SU-DHL-6 (cell line): ENCODE measurements at regions not wholly inside any gene's neighbourhood (a gene's known extent, or its start where the extent isn't known, plus 50 kb on each side); places are given as distances from the start of the nearest gene placed in this dataset.

Experiments used
- H2AFZ ChIP-seq: fragments of 200-600 bp; sonication (generic); 2 replicates; pipeline ENCODE4 v1.6.1; 2014; ENCODE audit warnings: low read depth, mild to moderate bottlenecking, moderate library complexity, mixed read lengths, antibody characterized with exemption, low read length; ENCODE audit not compliant: severe bottlenecking
- H3F3A ChIP-seq: fragments of 200-600 bp; shearing (Covaris generic); 2 replicates; pipeline ENCODE4 v1.6.0; 2016; ENCODE audit warnings: antibody characterized with exemption, mild to moderate bottlenecking; ENCODE audit not compliant: insufficient read depth
- H3K27ac ChIP-seq: fragments of 200-600 bp; sonication (generic); 2 replicates; pipeline ENCODE4 v1.5.1; 2016; ENCODE audit warnings: low read depth, mild to moderate bottlenecking, low read length, moderate library complexity, mixed read lengths
- H3K27me3 ChIP-seq: fragments of 200-600 bp; sonication (generic), shearing (Covaris generic); 2 replicates; pipeline ENCODE4 v1.6.0; 2014; ENCODE audit warnings: mild to moderate bottlenecking, low read length
- H3K36me3 ChIP-seq: fragments of 200-600 bp; sonication (generic); 2 replicates; pipeline ENCODE4 v1.6.1; 2014; ENCODE audit warnings: mild to moderate bottlenecking, low read length, mixed read lengths
- H3K4me2 ChIP-seq: fragments of 300-600, 200-600 bp; shearing (Covaris generic), sonication (generic); 2 replicates; pipeline ENCODE4 v1.6.0; 2014; ENCODE audit warnings: low read length, low read depth, mild to moderate bottlenecking; ENCODE audit not compliant: poor library complexity, severe bottlenecking
- H3K4me3 ChIP-seq: fragments of 200-600 bp; sonication (generic); 2 replicates; pipeline ENCODE4 v1.5.1; 2014; ENCODE audit warnings: antibody characterized with exemption, low read length, mild to moderate bottlenecking, mixed read lengths; ENCODE audit not compliant: insufficient read depth, poor library complexity, severe bottlenecking
- H3K79me2 ChIP-seq: fragments of 200-600 bp; sonication (generic); 2 replicates; pipeline ENCODE4 v1.6.1; 2014; ENCODE audit warnings: mild to moderate bottlenecking, low read length, moderate library complexity; ENCODE audit not compliant: insufficient read depth
- H3K9ac ChIP-seq: fragments of 200-600 bp; sonication (generic); 2 replicates; pipeline ENCODE4 v1.7.0; 2014; ENCODE audit warnings: mild to moderate bottlenecking, low read length
- H3K9me2 ChIP-seq: fragments of 200-600 bp; sonication (generic); replicated peaks from 2 replicates; pipeline ENCODE4 v1.6.1; 2014; ENCODE audit warnings: low read length; ENCODE audit not compliant: insufficient read depth
- H3K9me3 ChIP-seq: fragments of 200-600 bp; sonication (generic); 2 replicates; pipeline ENCODE4 v1.6.1; 2014; ENCODE audit warnings: low read length, mixed read lengths; ENCODE audit not compliant: insufficient read depth
- H4K20me1 ChIP-seq: fragments of 200-600 bp; sonication (generic); 2 replicates; pipeline ENCODE4 v1.6.1; 2014; ENCODE audit warnings: low read depth, mild to moderate bottlenecking, antibody characterized with exemption, low read length, moderate library complexity, mixed read lengths
- CTCF ChIP-seq: fragments of 200-600 bp; sonication (generic); IDR thresholded peaks from one replicate; pipeline ENCODE4 v1.5.1; 2017; ENCODE audit warnings: antibody characterized with exemption, mild to moderate bottlenecking, low read length, moderate library complexity; ENCODE audit not compliant: insufficient read depth, poor library complexity, severe bottlenecking
- EZH2phosphoT487 ChIP-seq: fragments of 200-600 bp; sonication (generic), shearing (Covaris generic); conservative IDR thresholded peaks from 2 replicates; pipeline ENCODE4 v1.6.1; 2018; ENCODE audit warnings: mild to moderate bottlenecking, antibody characterized with exemption, low read length, moderate library complexity, mixed read lengths

DNA sequence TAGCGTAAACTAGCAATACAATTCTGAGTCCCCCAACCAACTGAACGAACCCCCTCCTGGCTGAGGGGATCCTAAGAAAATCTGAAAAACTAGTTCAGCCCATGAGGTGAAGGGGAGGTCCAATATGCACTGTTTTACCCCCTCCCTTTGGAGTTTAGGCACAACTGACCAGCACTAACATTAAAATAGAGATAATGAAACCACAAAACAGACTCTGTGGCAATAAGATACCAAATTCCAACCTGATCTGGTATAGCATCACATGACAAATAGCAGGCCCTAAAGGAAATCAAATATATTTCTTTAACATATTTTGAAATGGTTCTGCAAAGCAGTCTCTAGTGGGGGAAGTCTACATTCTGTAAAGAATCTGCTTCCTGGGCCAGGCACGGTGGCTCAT lies 522.5 kb downstream of the TYW1 start:
- Histone ChIP-seq H4K20me1 (no peaks in the 10 kb centered on the region), H2AFZ (no peak overlapping the region), H3K9me3 (no peaks in the 10 kb centered on the region), H3F3A (no peaks in the 10 kb centered on the region), H3K4me3 (no peak overlapping the region), H3K27me3 (no peaks in the 10 kb centered on the region), H3K36me3 (no peaks in the 10 kb centered on the region), H3K79me2 (no peaks in the 10 kb centered on the region), H3K4me2 (no peak overlapping the region), H3K27ac (no peak overlapping the region), H3K9ac (no peak overlapping the region), H3K9me2 (no peaks in the 10 kb centered on the region)
- TF ChIP-seq EZH2phosphoT487 (no peak), CTCF (no peak)

GRCh38 chr7:67522504-67522903 lies 525.9 kb downstream of the TYW1 start:
- Histone ChIP-seq H3K9me2 (no peaks in the 10 kb centered on the region), H3F3A (no peaks in the 10 kb centered on the region), H3K4me3 (no peak overlapping the region), H2AFZ (no peak overlapping the region), H3K9ac (no peak overlapping the region), H3K9me3 (no peaks in the 10 kb centered on the region), H3K27ac (no peak overlapping the region), H3K4me2 (no peak overlapping the region), H3K79me2 (no peaks in the 10 kb centered on the region), H4K20me1 (no peaks in the 10 kb centered on the region), H3K27me3 (no peaks in the 10 kb centered on the region), H3K36me3 (no peaks in the 10 kb centered on the region)
- no peak for TF ChIP-seq CTCF
- TF ChIP-seq EZH2phosphoT487 = no peak

GRCh38 chr7:67523713-67524112 lies 527.1 kb downstream of the TYW1 start:
- no peaks in the 10 kb centered on the region for H4K20me1 ChIP-seq
- no peak overlapping the region for H3K9ac ChIP-seq
- H3F3A ChIP-seq = no peaks in the 10 kb centered on the region
- no peaks in the 10 kb centered on the region for H3K36me3 ChIP-seq
- no peak overlapping the region for H3K27ac ChIP-seq
- no peak overlapping the region for H3K4me3 ChIP-seq
- H3K9me2 ChIP-seq = no peaks in the 10 kb centered on the region
- H2AFZ ChIP-seq = no peak overlapping the region
- TF ChIP-seq EZH2phosphoT487 (no peak), CTCF (no peak)
- H3K4me2 ChIP-seq = no peak overlapping the region
- H3K9me3 ChIP-seq = no peaks in the 10 kb centered on the region
- H3K27me3 ChIP-seq = peaks cover 3% of the 10 kb centered on the region; the same call in 1 of the 2 replicates
- H3K79me2 ChIP-seq = no peaks in the 10 kb centered on the region

GRCh38 chr7:67525588-67525987 lies 529.0 kb downstream of the TYW1 start:
- Histone ChIP-seq H2AFZ (no peak overlapping the region), H3K4me2 (no peak overlapping the region), H4K20me1 (no peaks in the 10 kb centered on the region), H3K79me2 (no peaks in the 10 kb centered on the region), H3K9me3 (no peaks in the 10 kb centered on the region), H3K9ac (no peak overlapping the region), H3K27me3 (peaks cover 3% of the 10 kb centered on the region; the same call in 1 of the 2 replicates), H3F3A (no peaks in the 10 kb centered on the region), H3K9me2 (no peaks in the 10 kb centered on the region), H3K4me3 (no peak overlapping the region), H3K27ac (no peak overlapping the region), H3K36me3 (no peaks in the 10 kb centered on the region)
- TF ChIP-seq CTCF (no peak), EZH2phosphoT487 (no peak)
